GM12892 (cell line): ENCODE measurements at regions not wholly inside any gene's neighbourhood (a gene's known extent, or its start where the extent isn't known, plus 50 kb on each side); places are given as distances from the start of the nearest gene placed in this dataset.

Experiments
- POLR2A ChIP-seq: IDR thresholded peaks from 2 replicates; pipeline ENCODE4 v1.6.1; 2011; ENCODE audit warnings: low read depth, low read length, control low read depth
- POLR2AphosphoS5 ChIP-seq: IDR thresholded peaks from 2 replicates; pipeline ENCODE4 v1.6.1; 2011; ENCODE audit warnings: low read depth, low read length, control low read depth
- TAF1 ChIP-seq: IDR thresholded peaks from 2 replicates; pipeline ENCODE4 v1.6.1; 2011; ENCODE audit warnings: low read depth, mild to moderate bottlenecking, control low read depth, low read length, borderline replicate concordance

DNA sequence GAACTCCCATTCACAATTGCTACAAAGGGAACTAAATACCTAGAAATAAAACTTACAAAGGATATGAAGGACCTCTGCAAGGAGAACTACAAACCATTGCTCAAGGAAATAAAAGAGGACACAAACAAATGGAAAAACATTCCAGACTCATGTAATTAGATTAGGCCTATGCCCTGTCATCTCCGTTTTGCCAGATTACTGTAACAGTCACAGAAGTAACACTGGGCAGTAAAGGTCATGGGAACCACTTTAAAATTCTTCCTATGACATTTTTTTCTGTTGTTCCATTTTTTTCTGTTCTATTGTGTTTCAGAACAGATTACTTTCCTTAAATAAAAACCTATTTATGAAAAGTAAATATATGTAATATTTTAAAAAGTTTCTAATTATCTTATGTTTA is 199.4 kb upstream of the CENPE start:
- TF ChIP-seq POLR2AphosphoS5 (no peak), TAF1 (no peak), POLR2A (no peak)
